HPDE6-E6E7 (cell line): ENCODE measurements at regions not wholly inside any gene's neighbourhood (a gene's known extent, or its start where the extent isn't known, plus 50 kb on each side); places are given as distances from the start of the nearest gene placed in this dataset.
A peak's percentile ranks its signal among the peaks of the same experiment; 100 is the strongest.

Experiments used
- DNase-seq: peaks from one replicate; pipeline ENCODE4 v3.0.0; 2011; ENCODE audit warnings: missing footprints; ENCODE audit errors: extremely low spot score

- no peak for DNase-seq
Measured at GRCh38 chr3:177569193-177569592, 371.9 kb upstream of the TBL1XR1 start.

- no peak for DNase-seq
Measured at GRCh38 chr3:177569875-177570657, 372.8 kb upstream of the TBL1XR1 start.

GRCh38 chr3:177571271-177571943, 374.1 kb upstream of the TBL1XR1 start:
- no peak for DNase-seq

GRCh38 chr3:177571944-177572315, 374.6 kb upstream of the TBL1XR1 start:
- DNase-seq = no peak

- no peak for DNase-seq
Measured at GRCh38 chr3:177574222-177574856, 377.1 kb upstream of the TBL1XR1 start.

- DNase-seq = no peak
Measured at GRCh38 chr3:177576746-177577145, 379.5 kb upstream of the TBL1XR1 start.

- DNase-seq = no peak
Measured at GRCh38 chr3:177578488-177578887, 381.2 kb upstream of the TBL1XR1 start.

- DNase-seq = no peak
Measured at GRCh38 chr3:177579419-177579818, 382.1 kb upstream of the TBL1XR1 start.

- DNase-seq = no peak
Measured at GRCh38 chr3:177580437-177580836, 383.2 kb upstream of the TBL1XR1 start.

- DNase-seq = no peak
Measured at GRCh38 chr3:177585271-177585670, 388.0 kb upstream of the TBL1XR1 start.

GRCh38 chr3:177589041-177589650, 391.9 kb upstream of the TBL1XR1 start:
- no peak for DNase-seq

- DNase-seq = peak; percentile 93
Measured at GRCh38 chr3:177589911-177590381, 392.7 kb upstream of the TBL1XR1 start.

GRCh38 chr3:177590826-177591225, 393.5 kb upstream of the TBL1XR1 start:
- DNase-seq = no peak

GRCh38 chr3:177591379-177591778, 394.1 kb upstream of the TBL1XR1 start:
- peak; percentile 60 for DNase-seq

- DNase-seq = no peak
Measured at GRCh38 chr3:177594096-177594495, 396.8 kb upstream of the TBL1XR1 start.

GRCh38 chr3:177595530-177596188, 398.4 kb upstream of the TBL1XR1 start:
- no peak for DNase-seq

GRCh38 chr3:177596248-177596815, 399.1 kb upstream of the TBL1XR1 start:
- DNase-seq = no peak

GRCh38 chr3:177596816-177597271, 399.6 kb upstream of the TBL1XR1 start:
- DNase-seq = peak; percentile 41

GRCh38 chr3:177597311-177598096, 400.2 kb upstream of the TBL1XR1 start:
- DNase-seq = no peak

- no peak for DNase-seq
Measured at GRCh38 chr3:177598097-177598833, 401.0 kb upstream of the TBL1XR1 start.
